GM21723 (cell line): ENCODE measurements at regions not wholly inside any gene's neighbourhood (a gene's known extent, or its start where the extent isn't known, plus 50 kb on each side); places are given as distances from the start of the nearest gene placed in this dataset.

Source experiments
- ATAC-seq: cut with Tn5 transposase; IDR thresholded peaks from one replicate; pipeline ENCODE4 v1.9.1; 2021; ENCODE audit warnings: mild to moderate bottlenecking, moderate library complexity; ENCODE audit not compliant: unreplicated experiment

- ATAC-seq = no peak
Observed at GRCh38 chr18:10266334-10266590, 188.2 kb upstream of the APCDD1 start.

- no peak for ATAC-seq
Observed at GRCh38 chr18:10269261-10269660, 185.2 kb upstream of the APCDD1 start.

- ATAC-seq = no peak
Observed at GRCh38 chr18:10270151-10270571, 184.3 kb upstream of the APCDD1 start.

- ATAC-seq = no peak
Observed at GRCh38 chr18:10271481-10271880, 183.0 kb upstream of the APCDD1 start.

GRCh38 chr18:10274301-10274700 lies 180.1 kb upstream of the APCDD1 start:
- no peak for ATAC-seq

GRCh38 chr18:10275486-10275885 lies 178.9 kb upstream of the APCDD1 start:
- ATAC-seq = no peak

- ATAC-seq = no peak
Observed at GRCh38 chr18:10278265-10278664, 176.2 kb upstream of the APCDD1 start.

- ATAC-seq = no peak
Observed at GRCh38 chr18:10279471-10279870, 175.0 kb upstream of the APCDD1 start.

GRCh38 chr18:10279905-10280644 lies 174.4 kb upstream of the APCDD1 start:
- no peak for ATAC-seq

GRCh38 chr18:10284540-10285282 lies 169.7 kb upstream of the APCDD1 start:
- ATAC-seq = no peak

- ATAC-seq = peak; percentile 78
Observed at GRCh38 chr18:10285283-10285640, 169.2 kb upstream of the APCDD1 start.

GRCh38 chr18:10286580-10287150 lies 167.8 kb upstream of the APCDD1 start:
- ATAC-seq = no peak

GRCh38 chr18:10289251-10289650 lies 165.2 kb upstream of the APCDD1 start:
- ATAC-seq = no peak

- ATAC-seq = no peak
Observed at GRCh38 chr18:10289951-10290637, 164.3 kb upstream of the APCDD1 start.

- ATAC-seq = no peak
Observed at GRCh38 chr18:10290638-10291235, 163.7 kb upstream of the APCDD1 start.

GRCh38 chr18:10291568-10291981 lies 162.9 kb upstream of the APCDD1 start:
- ATAC-seq = no peak

- no peak for ATAC-seq
Observed at GRCh38 chr18:10293966-10294365, 160.5 kb upstream of the APCDD1 start.

GRCh38 chr18:10295751-10296150 lies 158.7 kb upstream of the APCDD1 start:
- no peak for ATAC-seq

- ATAC-seq = no peak
Observed at GRCh38 chr18:10296491-10296890, 157.9 kb upstream of the APCDD1 start.

- no peak for ATAC-seq
Observed at GRCh38 chr18:10297086-10297485, 157.3 kb upstream of the APCDD1 start.

GRCh38 chr18:10298346-10298745 lies 156.1 kb upstream of the APCDD1 start:
- ATAC-seq = no peak
